ENCODE measurements at regions not wholly inside any gene's neighbourhood (a gene's known extent, or its start where the extent isn't known, plus 50 kb on each side); places are given as distances from the start of the nearest gene placed in this dataset.

- TF ChIP-seq SIN3A (IDR thresholded peaks at IDR 0.05; ENCODE audit: borderline replicate concordance, insufficient read depth, low read length) = no peak
- no peak for TF ChIP-seq TAF1 (IDR thresholded peaks at IDR 0.05; ENCODE audit: borderline replicate concordance, insufficient read depth, low read length)
- TF ChIP-seq POLR2AphosphoS5 (IDR thresholded peaks at IDR 0.05; ENCODE audit: low read depth, low read length) = no peak
- TF ChIP-seq REST (IDR thresholded peaks at IDR 0.05; ENCODE audit: insufficient read depth in 1 of 2, low read depth in 2 of 2, low read length in 2 of 2) = no peak
- no peak for TF ChIP-seq FOXP2 (optimal IDR thresholded peaks at IDR 0.05; ENCODE audit: borderline replicate concordance, extremely low read depth, extremely low read length, insufficient read depth)
Observed at GRCh38 chr2:191597186-191597751, 80.7 kb upstream of the NABP1 start.

Data from PFSK-1 (cell line).